Astrocyte of the spinal cord (primary cell): ENCODE measurements at regions not wholly inside any gene's neighbourhood (a gene's known extent, or its start where the extent isn't known, plus 50 kb on each side); places are given as distances from the start of the nearest gene placed in this dataset.

ENCODE experiments used
- DNase-seq: peaks from one replicate; pipeline ENCODE4 v3.0.0; 2011; ENCODE audit warnings: low read depth, low spot score
- H3K4me3 ChIP-seq: 2 replicates; pipeline ENCODE4 v1.5.1; 2011; ENCODE audit warnings: low read depth, mild to moderate bottlenecking, low read length, moderate library complexity
- CTCF ChIP-seq: IDR thresholded peaks from 2 replicates; pipeline ENCODE4 v1.5.1; 2012; ENCODE audit warnings: low read depth, mild to moderate bottlenecking, low read length, inconsistent platforms
- in situ Hi-C: cut with HindIII; loops from 2 replicates; pipeline ENCODE4 v1.10.0; 2017; ENCODE audit warnings: low sequenced_read_pairs

DNA sequence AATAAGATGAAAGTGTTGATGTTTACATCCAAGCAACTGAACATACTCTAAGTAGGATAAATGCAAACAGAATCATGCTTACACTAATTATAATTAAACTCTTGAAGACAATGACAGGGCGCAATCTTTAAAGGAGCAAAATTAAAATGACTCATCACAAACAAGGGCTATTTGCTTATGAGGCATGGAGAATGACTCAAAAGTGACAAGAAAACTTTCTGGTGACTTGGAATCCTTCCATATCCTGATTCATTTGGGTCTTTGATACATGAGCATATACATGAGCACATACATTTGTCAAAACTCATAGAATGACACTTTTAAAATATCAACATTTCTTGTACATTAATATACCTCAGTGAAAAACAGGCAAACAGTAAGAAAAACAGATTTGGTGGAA lies 1632.3 kb downstream of the KCNT2 start:
- no peak for TF ChIP-seq CTCF
- peak; percentile 50 for DNase-seq
- in situ Hi-C loops, result no loop called here
- no peak overlapping the region for H3K4me3 ChIP-seq

- DNase-seq, result no peak
- no peak for TF ChIP-seq CTCF
- no peak overlapping the region for H3K4me3 ChIP-seq
- in situ Hi-C loops, result no loop called here
Measured at GRCh38 chr1:194968916-194969315, 1639.3 kb downstream of the KCNT2 start.

GRCh38 chr1:194959795-194960194 lies 1648.4 kb downstream of the KCNT2 start:
- no peak for TF ChIP-seq CTCF
- H3K4me3 ChIP-seq, result no peak overlapping the region
- no peak for DNase-seq
- in situ Hi-C loops, result no loop called here

GRCh38 chr1:194952171-194952570 lies 1656.1 kb downstream of the KCNT2 start:
- DNase-seq, result no peak
- in situ Hi-C loops, result no loop called here
- no peak for TF ChIP-seq CTCF
- no peak overlapping the region for H3K4me3 ChIP-seq

GRCh38 chr1:194950584-194950983 lies 1657.7 kb downstream of the KCNT2 start:
- in situ Hi-C loops, result no loop called here
- no peak overlapping the region for H3K4me3 ChIP-seq
- no peak for TF ChIP-seq CTCF
- no peak for DNase-seq

DNA sequence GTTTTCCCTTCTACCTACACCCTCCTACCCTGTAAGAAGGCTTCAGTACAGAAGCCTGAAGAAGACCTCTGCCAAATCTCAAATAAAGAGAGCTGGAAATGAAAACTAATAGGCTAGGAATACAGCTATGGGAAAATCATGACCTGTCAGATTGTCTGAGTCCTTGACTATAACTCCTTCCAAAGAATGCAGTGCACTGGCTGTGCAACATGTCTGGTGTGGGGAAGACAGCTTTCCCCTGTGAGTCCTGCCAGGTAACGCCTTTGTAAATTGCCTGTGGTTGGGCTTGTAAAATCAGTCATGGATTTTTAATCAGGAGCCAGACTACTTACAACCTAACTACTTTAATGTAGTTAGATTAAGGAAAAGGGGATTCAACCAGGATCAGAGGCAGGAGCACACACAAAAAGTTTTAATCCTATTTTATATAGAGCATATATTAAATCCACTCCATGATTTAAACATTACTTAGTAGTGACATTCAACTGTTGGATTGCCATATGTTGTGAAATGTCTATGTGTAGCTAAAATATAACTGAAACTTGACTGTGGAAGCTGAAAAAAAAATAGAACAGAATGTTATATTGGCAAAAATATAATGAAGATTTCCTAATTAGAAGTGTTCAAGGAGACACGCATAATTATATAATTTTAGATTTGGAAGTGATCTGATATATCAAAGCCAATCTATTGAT lies 1667.8 kb downstream of the KCNT2 start:
- in situ Hi-C loops, result no loop called here
- DNase-seq, result no peak
- H3K4me3 ChIP-seq, result no peak overlapping the region
- TF ChIP-seq CTCF, result no peak
